H1 (cell line): ENCODE measurements at regions not wholly inside any gene's neighbourhood (a gene's known extent, or its start where the extent isn't known, plus 50 kb on each side); places are given as distances from the start of the nearest gene placed in this dataset.

Source experiments
- CTCF ChIA-PET: fragments of 300-600 bp; sonication (Branson Sonifier 250); formaldehyde crosslinking; loops from one replicate; lab custom pipeline; 2021; ENCODE audit not compliant: partially characterized antibody; lab: Charles Lee
- POLR2A ChIA-PET: fragments of 300-600 bp; sonication (Branson Sonifier 250); formaldehyde crosslinking; loops from one replicate; lab custom pipeline; 2021; ENCODE audit warnings: inconsistent platforms; ENCODE audit not compliant: partially characterized antibody; lab: Charles Lee
- DNase-seq, 2 experiments: peaks; one replicate each; pipeline versions ENCODE4 v3.0.0 to v3.0.0-alpha.2; 2010 to 2022; ENCODE audit warnings: low spot score in 2 of 2, low read depth in 1 of 2, mixed read lengths in 1 of 2
- FAIRE-seq: peaks from 2 replicates; lab custom pipeline; 2011; peaks lifted over from hg19 to GRCh38; lab: Jason Lieb, UNC
- H2AFZ ChIP-seq: 2 replicates; pipeline ENCODE4 v1.8.1; 2012; ENCODE audit warnings: low read length, inconsistent platforms
- H2AK5ac ChIP-seq: 2 replicates; pipeline ENCODE4 v1.6.1; 2013; ENCODE audit warnings: low read depth, low read length
- H2BK120ac ChIP-seq: replicated peaks from 2 replicates; pipeline ENCODE3; 2013; ENCODE audit warnings: low read depth, low read length, inconsistent platforms
- H2BK12ac ChIP-seq: 2 replicates; pipeline ENCODE4 v1.6.1; 2013; ENCODE audit warnings: low read depth, low read length
- H2BK15ac ChIP-seq: 2 replicates; pipeline ENCODE4 v1.6.1; 2013; ENCODE audit warnings: low read length
- H2BK20ac ChIP-seq: 2 replicates; pipeline ENCODE4 v1.6.1; 2013; ENCODE audit warnings: low read length
- H2BK5ac ChIP-seq: 2 replicates; pipeline ENCODE4 v1.6.1; 2013; ENCODE audit warnings: low read depth, low read length
- H3K14ac ChIP-seq: 2 replicates; pipeline ENCODE4 v1.6.1; 2013; ENCODE audit warnings: inconsistent platforms; ENCODE audit not compliant: insufficient read length
- H3K18ac ChIP-seq: 2 replicates; pipeline ENCODE4 v1.6.1; 2013; ENCODE audit warnings: low read length; ENCODE audit errors: extremely low read depth
- H3K23ac ChIP-seq: 2 replicates; pipeline ENCODE4 v1.6.1; 2013; ENCODE audit warnings: inconsistent platforms; ENCODE audit not compliant: insufficient read length
- H3K23me2 ChIP-seq: 2 replicates; pipeline ENCODE4 v1.6.1; 2013; ENCODE audit warnings: low read depth, low read length
- H3K27ac ChIP-seq: 2 replicates; pipeline ENCODE4 v1.6.1; 2011; ENCODE audit warnings: low read depth, low read length, inconsistent platforms
- H3K27me3 ChIP-seq, 4 experiments: replicated peaks in 1 of 4; 1 replicate in 1 of 4; 2 replicates in 3 of 4; pipeline versions ENCODE4 v1.6.1 to v1.8.1; 2011 to 2013; ENCODE audit warnings: low read length in 3 of 4, mild to moderate bottlenecking in 3 of 4, inconsistent platforms in 2 of 4, mixed read lengths in 2 of 4, moderate library complexity in 1 of 4; ENCODE audit not compliant: control insufficient read depth in 3 of 4, insufficient read depth in 3 of 4; ENCODE audit errors: extremely low read depth in 1 of 4
- H3K36me3 ChIP-seq, 4 experiments: 2 replicates each; pipeline versions ENCODE4 v1.6.1 to v1.8.1; 2011 to 2013; ENCODE audit warnings: mild to moderate bottlenecking in 4 of 4, low read length in 3 of 4, moderate library complexity in 2 of 4, control low read depth in 1 of 4, inconsistent platforms in 1 of 4; ENCODE audit not compliant: insufficient read depth in 4 of 4, control insufficient read depth in 2 of 4
- H3K4ac ChIP-seq: replicated peaks from 2 replicates; pipeline ENCODE3; 2013; ENCODE audit warnings: low read length, low read depth, mixed read lengths, inconsistent platforms; ENCODE audit not compliant: insufficient read length
- H3K4me1 ChIP-seq, 4 experiments: replicated peaks in 1 of 4; 1 replicate in 1 of 4; 2 replicates in 3 of 4; pipeline versions ENCODE4 v1.6.1 to v1.8.1; 2011 to 2013; ENCODE audit warnings: low read length in 3 of 4, inconsistent platforms in 2 of 4, mixed read lengths in 1 of 4; ENCODE audit not compliant: insufficient read depth in 4 of 4, control insufficient read depth in 3 of 4
- H3K4me2 ChIP-seq, 2 experiments: 2 replicates each; pipeline versions ENCODE4 v1.6.1 to v1.8.1; 2011 to 2013; ENCODE audit warnings: low read depth in 2 of 2, low read length in 2 of 2, control low read depth in 1 of 2, inconsistent platforms in 1 of 2, mild to moderate bottlenecking in 1 of 2; ENCODE audit not compliant: insufficient read depth in 1 of 2
- H3K4me3 ChIP-seq, 4 experiments: fragments of 200-600, 300-600 bp in 1 of 4; sonication (generic), shearing (Covaris generic), sonication (Bioruptor Twin) in 1 of 4; 2 replicates each; pipeline versions ENCODE4 v1.5.1 to v1.8.1; 2011 to 2016; ENCODE audit warnings: low read length in 4 of 4, low read depth in 3 of 4, control low read depth in 2 of 4, inconsistent platforms in 2 of 4, mild to moderate bottlenecking in 2 of 4, mixed read lengths in 1 of 4, moderate library complexity in 1 of 4; ENCODE audit not compliant: insufficient read depth in 2 of 4; ENCODE audit errors: extremely low read depth in 1 of 4
- H3K56ac ChIP-seq: replicated peaks from 2 replicates; pipeline ENCODE3; 2013; ENCODE audit warnings: low read depth, mild to moderate bottlenecking, mixed read lengths, low read length, inconsistent platforms; ENCODE audit not compliant: insufficient read length
- H3K79me1 ChIP-seq: 2 replicates; pipeline ENCODE4 v1.6.1; 2013; ENCODE audit warnings: low read depth, low read length, control low read depth
- H3K79me2 ChIP-seq, 2 experiments: 2 replicates each; pipeline versions ENCODE4 v1.6.1 to v1.8.1; 2012 to 2013; ENCODE audit warnings: low read length in 2 of 2, mild to moderate bottlenecking in 2 of 2, inconsistent platforms in 1 of 2; ENCODE audit not compliant: insufficient read depth in 2 of 2, control insufficient read depth in 1 of 2
- H3K9ac ChIP-seq, 4 experiments: replicated peaks in 1 of 4; 1 replicate in 1 of 4; 2 replicates in 3 of 4; pipeline versions ENCODE4 v1.6.1 to v1.8.1; 2011 to 2013; ENCODE audit warnings: low read depth in 3 of 4, low read length in 3 of 4, control low read depth in 2 of 4, mild to moderate bottlenecking in 2 of 4, moderate library complexity in 2 of 4, inconsistent platforms in 1 of 4; ENCODE audit errors: extremely low read depth in 1 of 4
- H3K9me3 ChIP-seq, 2 experiments: 2 replicates each; pipeline versions ENCODE4 v1.6.1 to v1.8.1; 2012 to 2013; ENCODE audit warnings: mild to moderate bottlenecking in 2 of 2, moderate library complexity in 2 of 2, control low read depth in 1 of 2, inconsistent platforms in 1 of 2, low read depth in 1 of 2, low read length in 1 of 2, mixed read lengths in 1 of 2; ENCODE audit not compliant: insufficient read depth in 2 of 2
- H4K20me1 ChIP-seq, 2 experiments: replicated peaks in 1 of 2; 2 replicates each; pipeline versions ENCODE3 to v1.8.1; 2011 to 2013; ENCODE audit warnings: inconsistent platforms in 2 of 2, low read length in 2 of 2, mild to moderate bottlenecking in 1 of 2; ENCODE audit not compliant: insufficient read depth in 2 of 2, control insufficient read depth in 1 of 2
- H4K5ac ChIP-seq: 2 replicates; pipeline ENCODE4 v1.6.1; 2013; ENCODE audit warnings: low read length, low read depth, mixed read lengths, inconsistent platforms; ENCODE audit not compliant: insufficient read length
- H4K8ac ChIP-seq: 2 replicates; pipeline ENCODE4 v1.8.0; 2013; ENCODE audit warnings: mild to moderate bottlenecking, moderate library complexity, low read length, inconsistent platforms; ENCODE audit not compliant: insufficient read depth; ENCODE audit errors: extremely low read depth
- H4K91ac ChIP-seq: replicated peaks from 2 replicates; pipeline ENCODE3; 2013; ENCODE audit warnings: low read length, mixed read lengths, inconsistent platforms; ENCODE audit not compliant: insufficient read length
- ATF3 ChIP-seq: IDR thresholded peaks from 2 replicates; pipeline ENCODE4 v1.6.1; 2011; ENCODE audit warnings: low read depth, mild to moderate bottlenecking, low read length; ENCODE audit not compliant: insufficient read depth
- CHD2 ChIP-seq: IDR thresholded peaks from 2 replicates; pipeline ENCODE4 v1.6.1; 2012; ENCODE audit warnings: low read length, improper control_type of control experiment
- CREB1 ChIP-seq: IDR thresholded peaks from 2 replicates; pipeline ENCODE4 v1.6.1; 2012; ENCODE audit warnings: inconsistent platforms
- CTBP2 ChIP-seq: IDR thresholded peaks from 2 replicates; pipeline ENCODE4 v1.7.0; 2011; ENCODE audit warnings: borderline replicate concordance, mild to moderate bottlenecking, moderate library complexity, mixed read lengths, low read length; ENCODE audit not compliant: insufficient read depth, insufficient read length
- EGR1 ChIP-seq: IDR thresholded peaks from 2 replicates; pipeline ENCODE4 v1.6.1; 2011; ENCODE audit warnings: low read depth, low read length, borderline replicate concordance
- EZH2 ChIP-seq: fragments of 200-600 bp; sonication (generic); IDR thresholded peaks from 2 replicates; pipeline ENCODE4 v1.7.1; 2012; ENCODE audit warnings: low read depth, mild to moderate bottlenecking, moderate library complexity, low read length, inconsistent platforms; ENCODE audit not compliant: severe bottlenecking
- GABPA ChIP-seq: IDR thresholded peaks from 2 replicates; pipeline ENCODE4 v1.6.1; 2011; ENCODE audit warnings: mild to moderate bottlenecking, low read length, moderate library complexity, borderline replicate concordance; ENCODE audit not compliant: insufficient read depth
- GTF2F1 ChIP-seq: IDR thresholded peaks from 2 replicates; pipeline ENCODE4 v1.6.1; 2012; ENCODE audit warnings: low read depth, low read length, improper control_type of control experiment, borderline replicate concordance
- JUN ChIP-seq: IDR thresholded peaks from 2 replicates; pipeline ENCODE4 v1.6.1; 2011; ENCODE audit warnings: low read depth, mild to moderate bottlenecking, improper control_type of control experiment, low read length
- RAD21 ChIP-seq, 2 experiments: IDR thresholded peaks in 1 of 2; conservative IDR thresholded peaks in 1 of 2; 2 replicates each; pipeline ENCODE4 v1.6.1; 2011; ENCODE audit warnings: low read depth in 2 of 2, low read length in 2 of 2, improper control_type of control experiment in 1 of 2, inconsistent platforms in 1 of 2, mild to moderate bottlenecking in 1 of 2, moderate library complexity in 1 of 2
- RBBP5 ChIP-seq: IDR thresholded peaks from 2 replicates; pipeline ENCODE4 v1.7.1; 2012; ENCODE audit warnings: low read depth, mild to moderate bottlenecking, inconsistent platforms, low read length, moderate library complexity, borderline replicate concordance
- SIRT6 ChIP-seq: IDR thresholded peaks from one replicate; pipeline ENCODE4 v1.7.1; 2012; ENCODE audit warnings: low read length, inconsistent platforms
- SP2 ChIP-seq: IDR thresholded peaks from 2 replicates; pipeline ENCODE4 v1.6.1; 2012; ENCODE audit warnings: mild to moderate bottlenecking, low read length, inconsistent platforms
- WGBS, 2 experiments: shearing (Covaris generic) in 1 of 2; methylation state at CpG; one replicate each; pipeline versions ENCODE4 v1.1.6 to v1.1.7; 2013 to 2015; ENCODE audit warnings: low lambda C conversion rate in 2 of 2, mixed read lengths in 2 of 2, inconsistent platforms in 1 of 2, low coverage in 1 of 2, missing lambda C conversion rate in 1 of 2; ENCODE audit not compliant: insufficient replicate concordance in 2 of 2, insufficient coverage in 1 of 2, insufficient read length in 1 of 2; ENCODE audit errors: extremely low coverage in 1 of 2, missing lambda C conversion rate in 1 of 2; 5-methylcytosine and 5-hydroxymethylcytosine counted together

- 100% methylated on average over 1 of the region's 1 CpG; no CpG with 5 or more reads in 1 of the 2 experiments for WGBS, 2 experiments
Observed at GRCh38 chr5:125046838-125047237, 300.4 kb upstream of the ZNF608 start.

More at GRCh38 chr5:125046838-125047237, 300.4 kb upstream of the ZNF608 start:
- POLR2A ChIA-PET: no interaction called here
- Histone ChIP-seq H2BK12ac (no peak overlapping the region), H2BK15ac (peak overlapping the region; percentile 22), H4K20me1 (no peaks in the 10 kb centered on the region), H3K4me1 (peaks cover 0 to 9% (median under 1%) of the 10 kb centered on the region in 4 experiments; a peak in 3 of 7 replicates), H2BK120ac (no peak overlapping the region), H3K36me3 (no peaks in the 10 kb centered on the region)
- TF ChIP-seq GABPA (no peak), GTF2F1 (no peak), CREB1 (no peak), CHD2 (no peak), EGR1 (no peak), EZH2 (no peak), SIRT6 (no peak), RAD21 (IDR thresholded peaks at IDR 0.05 in 1 of 2, conservative IDR thresholded peaks at IDR 0.05 in 1 of 2; ENCODE audit: low read depth in 2 of 2, low read length in 2 of 2) (no peak), RBBP5 (no peak), ATF3 (no peak), JUN (no peak), SP2 (no peak), CTBP2 (no peak)
- TF ChIP-seq, all 59 proteins: peak for 0
- Histone ChIP-seq H2BK20ac (peak overlapping the region; percentile 38; the same call in 1 of the 2 replicates), H3K9me3 (peaks cover 0 to 3% of the 10 kb centered on the region in 2 experiments; a peak in 1 of 4 replicates), H3K79me2 (no peaks in the 10 kb centered on the region), H4K91ac (no peak overlapping the region), H3K79me1 (no peaks in the 10 kb centered on the region), H3K23ac (no peak overlapping the region), H3K9ac (no peak overlapping the region), H2BK5ac (0 out of 2 replicates have a peak overlapping the region, but pooled peaks have one; percentile 14), H3K4me2 (no peak overlapping the region), H3K27ac (no peak overlapping the region), H3K27me3 (no peaks in the 10 kb centered on the region), H3K4ac (no peak overlapping the region), H4K8ac (no peak overlapping the region), H3K4me3 (no peak overlapping the region), H3K18ac (0 out of 2 replicates have a peak overlapping the region, but pooled peaks have one; percentile 40), H2AK5ac (0 out of 2 replicates have a peak overlapping the region, but pooled peaks have one; percentile 11), H4K5ac (no peak overlapping the region), H3K14ac (no peak overlapping the region), H2AFZ (no peak overlapping the region), H3K56ac (no peak overlapping the region), H3K23me2 (peaks cover 2% of the 10 kb centered on the region; the same call in 1 of the 2 replicates)
- no peak for FAIRE-seq
- CTCF ChIA-PET: interaction anchor here (0.8 to 1.3 kb wide), 2 partner anchors 10 to 627 kb away, joined by 3 read pairs; no protein-coding TSS in a partner anchor
- DNase-seq: no peak
